Liver (tissue), 8 donors: ENCODE measurements at regions not wholly inside any gene's neighbourhood (a gene's known extent, or its start where the extent isn't known, plus 50 kb on each side); places are given as distances from the start of the nearest gene placed in this dataset.

Source experiments
- DNase-seq: peaks from one replicate; pipeline ENCODE4 v3.0.0-alpha.2; 2017; ENCODE audit warnings: low spot score
- H3K27ac ChIP-seq, 2 donors: one replicate each; pipeline ENCODE4 v1.7.0; 2013; ENCODE audit warnings: inconsistent platforms in 2 of 2, low read length in 2 of 2, control low read depth in 1 of 2, low read depth in 1 of 2, mild to moderate bottlenecking in 1 of 2
- H3K27me3 ChIP-seq, 4 donors: one replicate each; pipeline versions ENCODE4 v1.6.1 to v1.7.0; 2013; ENCODE audit warnings: low read length in 3 of 4, inconsistent platforms in 1 of 4, mild to moderate bottlenecking in 1 of 4, moderate library complexity in 1 of 4; ENCODE audit not compliant: control insufficient read depth in 4 of 4, insufficient read depth in 4 of 4
- H3K36me3 ChIP-seq, 4 donors: one replicate each; pipeline versions ENCODE4 v1.6.1 to v1.7.0; 2013; ENCODE audit warnings: low read length in 3 of 4, mild to moderate bottlenecking in 3 of 4, low read depth in 1 of 4, moderate library complexity in 1 of 4; ENCODE audit not compliant: control insufficient read depth in 4 of 4, insufficient read depth in 3 of 4
- H3K4me1 ChIP-seq, 4 donors: one replicate each; pipeline versions ENCODE4 v1.6.1 to v1.7.0; 2013; ENCODE audit warnings: low read length in 3 of 4, mild to moderate bottlenecking in 3 of 4, moderate library complexity in 1 of 4; ENCODE audit not compliant: control insufficient read depth in 4 of 4, insufficient read depth in 4 of 4
- H3K4me3 ChIP-seq, 3 donors: one replicate each; pipeline versions ENCODE4 v1.6.1 to v1.7.0; 2013; ENCODE audit warnings: low read length in 3 of 3, control low read depth in 1 of 3, low read depth in 1 of 3, mild to moderate bottlenecking in 1 of 3
- H3K9ac ChIP-seq, 2 donors: one replicate each; pipeline ENCODE4 v1.7.0; 2013; ENCODE audit warnings: low read length in 2 of 2, mild to moderate bottlenecking in 2 of 2, moderate library complexity in 2 of 2, control low read depth in 1 of 2, low read depth in 1 of 2
- H3K9me3 ChIP-seq, 4 donors: one replicate each; pipeline versions ENCODE4 v1.6.1 to v1.7.0; 2013; ENCODE audit warnings: low read length in 3 of 4; ENCODE audit not compliant: control insufficient read depth in 4 of 4
- EGR1 ChIP-seq, 2 donors: IDR thresholded peaks; 2 replicates each; pipeline ENCODE4 v1.6.1; 2016 to 2018; ENCODE audit warnings: antibody characterized with exemption in 2 of 2, low read depth in 2 of 2
- FOXA1 ChIP-seq: IDR thresholded peaks from 2 replicates; pipeline ENCODE4 v1.6.1; 2016; ENCODE audit warnings: antibody characterized with exemption
- FOXA2 ChIP-seq: IDR thresholded peaks from 2 replicates; pipeline ENCODE4 v1.6.1; 2016; ENCODE audit warnings: antibody characterized with exemption
- GABPA ChIP-seq, 2 donors: IDR thresholded peaks in 1 of 2; conservative IDR thresholded peaks in 1 of 2; 2 replicates each; pipeline ENCODE4 v1.6.1; 2016; ENCODE audit warnings: antibody characterized with exemption in 2 of 2, mild to moderate bottlenecking in 1 of 2, moderate library complexity in 1 of 2
- HNF4A ChIP-seq, 2 donors: conservative IDR thresholded peaks; 2 replicates each; pipeline ENCODE4 v1.6.1; 2016; ENCODE audit warnings: antibody characterized with exemption in 2 of 2, mild to moderate bottlenecking in 2 of 2
- HNF4G ChIP-seq: IDR thresholded peaks from 2 replicates; pipeline ENCODE4 v1.6.1; 2016; ENCODE audit warnings: antibody characterized with exemption
- JUND ChIP-seq, 2 donors: IDR thresholded peaks; 2 replicates each; pipeline ENCODE4 v1.6.1; 2016; ENCODE audit warnings: antibody characterized with exemption in 2 of 2
- NR2F2 ChIP-seq: IDR thresholded peaks from 2 replicates; pipeline ENCODE4 v1.6.1; 2016; ENCODE audit warnings: antibody characterized with exemption
- RAD21 ChIP-seq, 2 donors: IDR thresholded peaks; 2 replicates each; pipeline ENCODE4 v1.6.1; 2016; ENCODE audit warnings: antibody characterized with exemption in 2 of 2, mild to moderate bottlenecking in 2 of 2
- RXRA ChIP-seq, 2 donors: IDR thresholded peaks; 2 replicates each; pipeline ENCODE4 v1.6.1; 2017 to 2018; ENCODE audit warnings: antibody characterized with exemption in 2 of 2, mild to moderate bottlenecking in 1 of 2
- SP1 ChIP-seq: IDR thresholded peaks from 2 replicates; pipeline ENCODE4 v1.6.1; 2018; ENCODE audit warnings: antibody characterized with exemption, mild to moderate bottlenecking
- TAF1 ChIP-seq: conservative IDR thresholded peaks from 2 replicates; pipeline ENCODE4 v1.6.1; 2016; ENCODE audit warnings: antibody characterized with exemption, mild to moderate bottlenecking
- YY1 ChIP-seq: IDR thresholded peaks from 2 replicates; pipeline ENCODE4 v1.6.1; 2016; ENCODE audit warnings: antibody characterized with exemption, mild to moderate bottlenecking
- WGBS: extraction: QIAGEN DNeasy Blood & Tissue Kit; methylation state at CpG from one replicate; pipeline ENCODE4 v1.1.7; 2013; 5-methylcytosine and 5-hydroxymethylcytosine counted together
- TF ChIP-seq, protein P1 (sequence below): IDR thresholded peaks from 2 replicates; pipeline ENCODE4 v1.6.1; 2016; ENCODE audit warnings: antibody characterized with exemption
- TF ChIP-seq, protein P2 (sequence below): fragments of 150-350 bp; IDR thresholded peaks from 2 replicates; pipeline ENCODE4 v1.5.1; 2017; ENCODE audit warnings: improper control_type of control experiment, low read depth, low read length; ENCODE audit not compliant: missing input control
- TF ChIP-seq, protein P3 (sequence below): IDR thresholded peaks from 2 replicates; pipeline ENCODE4 v1.6.1; 2016; ENCODE audit warnings: antibody characterized with exemption, mild to moderate bottlenecking
- TF ChIP-seq, protein P4 (sequence below): IDR thresholded peaks from 2 replicates; pipeline ENCODE4 v1.6.1; 2016; ENCODE audit warnings: antibody characterized with exemption
- TF ChIP-seq, protein P5 (sequence below): IDR thresholded peaks from 2 replicates; pipeline ENCODE4 v1.6.1; 2016; ENCODE audit warnings: antibody characterized with exemption
- donor health status: healthy.
- donor health status: healthy.
- donor health status: healthy.
- donor health status: healthy.
- donor health status: healthy.

DNA sequence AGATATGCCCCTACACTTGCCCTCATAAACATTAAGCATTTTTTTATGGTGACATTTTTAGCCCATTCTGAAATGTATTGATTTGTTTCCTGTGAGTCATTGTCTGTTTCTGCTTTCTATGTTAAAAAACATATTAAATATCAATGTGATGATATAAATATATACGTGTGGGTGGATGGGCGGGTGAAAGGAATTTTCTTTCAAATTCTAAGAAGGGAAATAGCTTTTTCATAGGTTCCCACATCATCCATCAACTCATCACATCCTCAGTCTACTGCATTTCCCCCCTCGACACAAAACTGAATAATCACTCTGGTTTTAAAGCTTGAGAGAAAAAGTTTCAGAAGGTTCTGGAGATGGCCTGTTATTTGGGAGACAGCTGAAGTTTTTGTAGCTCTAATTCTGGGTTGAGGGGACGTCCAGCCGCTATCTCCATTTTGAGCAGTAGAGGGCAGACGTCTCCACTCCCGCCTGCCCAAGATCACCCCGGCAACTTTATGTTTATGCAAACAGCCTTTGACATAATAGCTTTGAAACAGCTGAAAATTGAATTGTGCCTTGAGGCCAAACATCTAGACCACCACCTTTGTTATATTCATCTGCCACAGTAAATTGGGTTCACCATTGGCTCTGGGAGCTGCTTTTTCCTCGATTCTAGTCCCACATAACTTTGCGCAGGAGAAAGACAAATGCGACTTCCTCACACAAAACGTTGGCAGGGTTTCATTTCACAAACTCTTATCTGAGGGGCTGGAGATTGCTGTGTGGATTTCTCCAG, 216.2 kb upstream of the CLINT1 start:
- Histone ChIP-seq H3K4me1 (no peaks in the 10 kb centered on the region), H3K9ac (peak overlapping the region in 1 of 2 donors; percentile 55), H3K9me3 (no peaks in the 10 kb centered on the region), H3K4me3 (peak overlapping the region in 1 of 3 donors; percentile 22), H3K27me3 (no peaks in the 10 kb centered on the region), H3K36me3 (no peaks in the 10 kb centered on the region), H3K27ac (no peak overlapping the region)
- peak; percentile 84 to 92 for TF ChIP-seq RAD21 (IDR thresholded peaks at IDR 0.05)
- peak; percentile 30 for TF ChIP-seq YY1
- TF ChIP-seq HNF4G, result no peak
- TF ChIP-seq, protein P1, sequence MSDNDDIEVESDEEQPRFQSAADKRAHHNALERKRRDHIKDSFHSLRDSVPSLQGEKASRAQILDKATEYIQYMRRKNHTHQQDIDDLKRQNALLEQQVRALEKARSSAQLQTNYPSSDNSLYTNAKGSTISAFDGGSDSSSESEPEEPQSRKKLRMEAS, result no peak
- TF ChIP-seq, protein P2, sequence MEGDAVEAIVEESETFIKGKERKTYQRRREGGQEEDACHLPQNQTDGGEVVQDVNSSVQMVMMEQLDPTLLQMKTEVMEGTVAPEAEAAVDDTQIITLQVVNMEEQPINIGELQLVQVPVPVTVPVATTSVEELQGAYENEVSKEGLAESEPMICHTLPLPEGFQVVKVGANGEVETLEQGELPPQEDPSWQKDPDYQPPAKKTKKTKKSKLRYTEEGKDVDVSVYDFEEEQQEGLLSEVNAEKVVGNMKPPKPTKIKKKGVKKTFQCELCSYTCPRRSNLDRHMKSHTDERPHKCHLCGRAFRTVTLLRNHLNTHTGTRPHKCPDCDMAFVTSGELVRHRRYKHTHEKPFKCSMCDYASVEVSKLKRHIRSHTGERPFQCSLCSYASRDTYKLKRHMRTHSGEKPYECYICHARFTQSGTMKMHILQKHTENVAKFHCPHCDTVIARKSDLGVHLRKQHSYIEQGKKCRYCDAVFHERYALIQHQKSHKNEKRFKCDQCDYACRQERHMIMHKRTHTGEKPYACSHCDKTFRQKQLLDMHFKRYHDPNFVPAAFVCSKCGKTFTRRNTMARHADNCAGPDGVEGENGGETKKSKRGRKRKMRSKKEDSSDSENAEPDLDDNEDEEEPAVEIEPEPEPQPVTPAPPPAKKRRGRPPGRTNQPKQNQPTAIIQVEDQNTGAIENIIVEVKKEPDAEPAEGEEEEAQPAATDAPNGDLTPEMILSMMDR, result peak; percentile 81
- peak; percentile 18 for TF ChIP-seq NR2F2
- peak; percentile 60 for DNase-seq
- 20% methylated on average over 12 of the region's 12 CpGs for WGBS

DNA sequence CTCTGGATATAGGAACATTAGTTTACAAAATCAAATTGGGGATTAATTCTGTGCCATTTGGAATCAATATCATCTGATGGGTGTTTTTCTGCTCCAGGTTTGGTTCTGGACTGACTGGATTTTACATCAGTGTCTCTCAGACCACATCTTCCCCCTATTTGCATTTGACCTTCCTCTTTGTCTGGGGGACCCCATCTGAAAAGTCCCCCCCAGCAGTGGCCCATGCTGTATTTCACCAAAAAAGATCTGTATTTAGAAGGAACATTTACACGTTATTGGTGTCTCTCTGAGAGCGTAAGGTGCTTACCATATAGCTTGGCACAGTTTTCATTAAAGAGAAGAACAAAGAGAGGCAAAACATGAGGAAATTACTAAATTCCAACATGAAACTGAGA, 215.6 kb upstream of the CLINT1 start:
- TF ChIP-seq HNF4A (conservative IDR thresholded peaks at IDR 0.05), result no peak
- no peak for TF ChIP-seq RAD21 (IDR thresholded peaks at IDR 0.05)
- TF ChIP-seq FOXA1, result no peak
- no peak for TF ChIP-seq EGR1 (IDR thresholded peaks at IDR 0.05; ENCODE audit: low read depth in 2 of 2)
- TF ChIP-seq JUND (IDR thresholded peaks at IDR 0.05), result no peak
- no peak for TF ChIP-seq TAF1
- TF ChIP-seq, protein P3, sequence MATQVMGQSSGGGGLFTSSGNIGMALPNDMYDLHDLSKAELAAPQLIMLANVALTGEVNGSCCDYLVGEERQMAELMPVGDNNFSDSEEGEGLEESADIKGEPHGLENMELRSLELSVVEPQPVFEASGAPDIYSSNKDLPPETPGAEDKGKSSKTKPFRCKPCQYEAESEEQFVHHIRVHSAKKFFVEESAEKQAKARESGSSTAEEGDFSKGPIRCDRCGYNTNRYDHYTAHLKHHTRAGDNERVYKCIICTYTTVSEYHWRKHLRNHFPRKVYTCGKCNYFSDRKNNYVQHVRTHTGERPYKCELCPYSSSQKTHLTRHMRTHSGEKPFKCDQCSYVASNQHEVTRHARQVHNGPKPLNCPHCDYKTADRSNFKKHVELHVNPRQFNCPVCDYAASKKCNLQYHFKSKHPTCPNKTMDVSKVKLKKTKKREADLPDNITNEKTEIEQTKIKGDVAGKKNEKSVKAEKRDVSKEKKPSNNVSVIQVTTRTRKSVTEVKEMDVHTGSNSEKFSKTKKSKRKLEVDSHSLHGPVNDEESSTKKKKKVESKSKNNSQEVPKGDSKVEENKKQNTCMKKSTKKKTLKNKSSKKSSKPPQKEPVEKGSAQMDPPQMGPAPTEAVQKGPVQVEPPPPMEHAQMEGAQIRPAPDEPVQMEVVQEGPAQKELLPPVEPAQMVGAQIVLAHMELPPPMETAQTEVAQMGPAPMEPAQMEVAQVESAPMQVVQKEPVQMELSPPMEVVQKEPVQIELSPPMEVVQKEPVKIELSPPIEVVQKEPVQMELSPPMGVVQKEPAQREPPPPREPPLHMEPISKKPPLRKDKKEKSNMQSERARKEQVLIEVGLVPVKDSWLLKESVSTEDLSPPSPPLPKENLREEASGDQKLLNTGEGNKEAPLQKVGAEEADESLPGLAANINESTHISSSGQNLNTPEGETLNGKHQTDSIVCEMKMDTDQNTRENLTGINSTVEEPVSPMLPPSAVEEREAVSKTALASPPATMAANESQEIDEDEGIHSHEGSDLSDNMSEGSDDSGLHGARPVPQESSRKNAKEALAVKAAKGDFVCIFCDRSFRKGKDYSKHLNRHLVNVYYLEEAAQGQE, result no peak
- no peak for TF ChIP-seq GABPA (IDR thresholded peaks at IDR 0.05 in 1 of 2, conservative IDR thresholded peaks at IDR 0.05 in 1 of 2)
- TF ChIP-seq, protein P4, sequence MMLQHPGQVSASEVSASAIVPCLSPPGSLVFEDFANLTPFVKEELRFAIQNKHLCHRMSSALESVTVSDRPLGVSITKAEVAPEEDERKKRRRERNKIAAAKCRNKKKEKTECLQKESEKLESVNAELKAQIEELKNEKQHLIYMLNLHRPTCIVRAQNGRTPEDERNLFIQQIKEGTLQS, result no peak
- TF ChIP-seq RXRA (IDR thresholded peaks at IDR 0.05), result no peak
- TF ChIP-seq, protein P5, sequence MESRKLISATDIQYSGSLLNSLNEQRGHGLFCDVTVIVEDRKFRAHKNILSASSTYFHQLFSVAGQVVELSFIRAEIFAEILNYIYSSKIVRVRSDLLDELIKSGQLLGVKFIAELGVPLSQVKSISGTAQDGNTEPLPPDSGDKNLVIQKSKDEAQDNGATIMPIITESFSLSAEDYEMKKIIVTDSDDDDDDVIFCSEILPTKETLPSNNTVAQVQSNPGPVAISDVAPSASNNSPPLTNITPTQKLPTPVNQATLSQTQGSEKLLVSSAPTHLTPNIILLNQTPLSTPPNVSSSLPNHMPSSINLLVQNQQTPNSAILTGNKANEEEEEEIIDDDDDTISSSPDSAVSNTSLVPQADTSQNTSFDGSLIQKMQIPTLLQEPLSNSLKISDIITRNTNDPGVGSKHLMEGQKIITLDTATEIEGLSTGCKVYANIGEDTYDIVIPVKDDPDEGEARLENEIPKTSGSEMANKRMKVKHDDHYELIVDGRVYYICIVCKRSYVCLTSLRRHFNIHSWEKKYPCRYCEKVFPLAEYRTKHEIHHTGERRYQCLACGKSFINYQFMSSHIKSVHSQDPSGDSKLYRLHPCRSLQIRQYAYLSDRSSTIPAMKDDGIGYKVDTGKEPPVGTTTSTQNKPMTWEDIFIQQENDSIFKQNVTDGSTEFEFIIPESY, result no peak
- TF ChIP-seq HNF4G, result no peak
- no peak for TF ChIP-seq SP1
- TF ChIP-seq, protein P2, result no peak
- TF ChIP-seq, protein P1, result no peak
- no peak for TF ChIP-seq FOXA2

More for the DNA sequence above, 215.6 kb upstream of the CLINT1 start:
- Histone ChIP-seq H3K27me3 (no peaks in the 10 kb centered on the region), H3K27ac (no peak overlapping the region), H3K9ac (no peak overlapping the region), H3K4me1 (no peaks in the 10 kb centered on the region), H3K9me3 (no peaks in the 10 kb centered on the region), H3K36me3 (no peaks in the 10 kb centered on the region), H3K4me3 (no peak overlapping the region)
- no peak for DNase-seq
- WGBS, result 96% methylated on average over 2 of the region's 2 CpGs
